ENCODE measurements at regions not wholly inside any gene's neighbourhood (a gene's known extent, or its start where the extent isn't known, plus 50 kb on each side); places are given as distances from the start of the nearest gene placed in this dataset.

GRCh38 chr2:21633015-21633414 is 509.2 kb downstream of the TDRD15 start:
- H3K27ac ChIP-seq = no peak overlapping the region
- peaks cover 0 to 8% (median 0%) of the 10 kb centered on the region in 10 experiments; a peak in 3 of 20 replicates for H3K4me1 ChIP-seq
- no peak overlapping the region for H3K4me2 ChIP-seq
- H3K36me3 ChIP-seq = no peaks in the 10 kb centered on the region
- H3K9ac ChIP-seq = no peak overlapping the region
- TF ChIP-seq Cebpa-rat (IDR thresholded peaks at IDR 0.05) = no peak
- no peaks in the 10 kb centered on the region for H3K27me3 ChIP-seq
- H3K9me3 ChIP-seq (replicated peaks in 1 of 11) = no peaks in the 10 kb centered on the region
- no peaks in the 10 kb centered on the region for H4K20me1 ChIP-seq
- H3K4me3 ChIP-seq = no peak overlapping the region

GRCh38 chr2:21633466-21633865 is 509.7 kb downstream of the TDRD15 start:
- Histone ChIP-seq H4K20me1 (no peaks in the 10 kb centered on the region), H3K9me3 (replicated peaks in 1 of 11) (no peaks in the 10 kb centered on the region), H3K4me3 (no peak overlapping the region), H3K4me1 (peaks cover 0 to 8% (median 0%) of the 10 kb centered on the region in 10 experiments; a peak in 3 of 20 replicates), H3K36me3 (no peaks in the 10 kb centered on the region), H3K9ac (no peak overlapping the region), H3K27ac (no peak overlapping the region), H3K4me2 (no peak overlapping the region), H3K27me3 (no peaks in the 10 kb centered on the region)
- no peak for TF ChIP-seq Cebpa-rat (IDR thresholded peaks at IDR 0.05)

- Histone ChIP-seq H3K27ac (no peak overlapping the region), H3K9ac (no peak overlapping the region), H3K4me1 (peaks cover 0 to 8% (median 0%) of the 10 kb centered on the region in 10 experiments; a peak in 3 of 20 replicates), H3K4me2 (no peak overlapping the region), H3K36me3 (no peaks in the 10 kb centered on the region), H3K4me3 (no peak overlapping the region), H3K27me3 (no peaks in the 10 kb centered on the region), H4K20me1 (no peaks in the 10 kb centered on the region), H3K9me3 (replicated peaks in 1 of 11) (no peaks in the 10 kb centered on the region)
- TF ChIP-seq Cebpa-rat (IDR thresholded peaks at IDR 0.05) = no peak
These were observed 510.1 kb downstream of the TDRD15 start for GRCh38 chr2:21633911-21634310.

GRCh38 chr2:21640046-21640445 is 516.3 kb downstream of the TDRD15 start:
- Histone ChIP-seq H3K4me1 (no peaks in the 10 kb centered on the region), H3K27ac (no peak overlapping the region)
- TF ChIP-seq Cebpa-rat (IDR thresholded peaks at IDR 0.05) = no peak

GRCh38 chr2:21642647-21643046 is 518.9 kb downstream of the TDRD15 start:
- peaks cover 0 to 7% (median 0%) of the 10 kb centered on the region in 11 experiments; a peak in 1 of 22 replicates for H3K9me3 ChIP-seq (replicated peaks in 1 of 11)
- H3K4me1 ChIP-seq = no peaks in the 10 kb centered on the region
- no peak overlapping the region for H3K4me3 ChIP-seq
- no peak overlapping the region for H3K27ac ChIP-seq
- no peak overlapping the region for H3K9ac ChIP-seq
- no peak overlapping the region for H3K4me2 ChIP-seq
- H3K27me3 ChIP-seq = no peaks in the 10 kb centered on the region
- no peaks in the 10 kb centered on the region for H4K20me1 ChIP-seq
- no peaks in the 10 kb centered on the region for H3K36me3 ChIP-seq
- TF ChIP-seq Cebpa-rat (IDR thresholded peaks at IDR 0.05) = no peak

More at GRCh38 chr2:21640046-21640445, 516.3 kb downstream of the TDRD15 start:
- Histone ChIP-seq H3K27me3 (no peaks in the 10 kb centered on the region), H4K20me1 (no peaks in the 10 kb centered on the region), H3K4me2 (no peak overlapping the region), H3K36me3 (no peaks in the 10 kb centered on the region), H3K9ac (no peak overlapping the region), H3K9me3 (replicated peaks in 1 of 11) (peaks cover 0 to 7% (median 0%) of the 10 kb centered on the region in 11 experiments; a peak in 1 of 22 replicates), H3K4me3 (no peak overlapping the region)

GRCh38 chr2:21643180-21643579 is 519.4 kb downstream of the TDRD15 start:
- no peak for TF ChIP-seq Cebpa-rat (IDR thresholded peaks at IDR 0.05)
- no peaks in the 10 kb centered on the region for H4K20me1 ChIP-seq
- no peaks in the 10 kb centered on the region for H3K4me1 ChIP-seq
- no peak overlapping the region for H3K27ac ChIP-seq
- H3K4me2 ChIP-seq = no peak overlapping the region
- peaks cover 0 to 7% (median 0%) of the 10 kb centered on the region in 11 experiments; a peak in 1 of 22 replicates for H3K9me3 ChIP-seq (replicated peaks in 1 of 11)
- H3K4me3 ChIP-seq = no peak overlapping the region
- H3K36me3 ChIP-seq = no peaks in the 10 kb centered on the region
- no peak overlapping the region for H3K9ac ChIP-seq
- no peaks in the 10 kb centered on the region for H3K27me3 ChIP-seq

GRCh38 chr2:21644266-21644665 is 520.5 kb downstream of the TDRD15 start:
- Histone ChIP-seq H3K9me3 (replicated peaks in 1 of 11) (peaks cover 0 to 4% (median 0%) of the 10 kb centered on the region in 11 experiments; a peak in 1 of 22 replicates), H3K27me3 (no peaks in the 10 kb centered on the region), H3K4me3 (no peak overlapping the region), H3K36me3 (no peaks in the 10 kb centered on the region), H3K4me1 (no peaks in the 10 kb centered on the region), H3K9ac (no peak overlapping the region), H3K27ac (no peak overlapping the region), H3K4me2 (no peak overlapping the region), H4K20me1 (no peaks in the 10 kb centered on the region)
- no peak for TF ChIP-seq Cebpa-rat (IDR thresholded peaks at IDR 0.05)

GRCh38 chr2:21646345-21646744 is 522.6 kb downstream of the TDRD15 start:
- Histone ChIP-seq H4K20me1 (no peaks in the 10 kb centered on the region), H3K36me3 (no peaks in the 10 kb centered on the region), H3K9me3 (replicated peaks in 1 of 11) (no peaks in the 10 kb centered on the region), H3K27ac (no peak overlapping the region), H3K4me3 (no peak overlapping the region), H3K27me3 (no peaks in the 10 kb centered on the region), H3K4me1 (no peaks in the 10 kb centered on the region), H3K4me2 (no peak overlapping the region), H3K9ac (no peak overlapping the region)
- no peak for TF ChIP-seq Cebpa-rat (IDR thresholded peaks at IDR 0.05)

- Histone ChIP-seq H3K36me3 (no peaks in the 10 kb centered on the region), H3K4me1 (no peaks in the 10 kb centered on the region), H3K9me3 (replicated peaks in 1 of 11) (no peaks in the 10 kb centered on the region), H3K4me2 (no peak overlapping the region), H3K4me3 (no peak overlapping the region), H3K27me3 (no peaks in the 10 kb centered on the region), H3K27ac (no peak overlapping the region), H4K20me1 (no peaks in the 10 kb centered on the region), H3K9ac (no peak overlapping the region)
- no peak for TF ChIP-seq Cebpa-rat (IDR thresholded peaks at IDR 0.05)
These were observed 526.8 kb downstream of the TDRD15 start for GRCh38 chr2:21650569-21650968.

GRCh38 chr2:21655136-21655535 is 531.4 kb downstream of the TDRD15 start:
- Histone ChIP-seq H3K9me3 (replicated peaks in 1 of 11) (no peaks in the 10 kb centered on the region), H3K27me3 (no peaks in the 10 kb centered on the region), H3K36me3 (no peaks in the 10 kb centered on the region), H3K9ac (no peak overlapping the region), H4K20me1 (no peaks in the 10 kb centered on the region), H3K4me2 (no peak overlapping the region), H3K4me3 (no peak overlapping the region), H3K4me1 (no peaks in the 10 kb centered on the region), H3K27ac (no peak overlapping the region)
- TF ChIP-seq Cebpa-rat (IDR thresholded peaks at IDR 0.05) = no peak
